Muscle layer of colon (tissue), 2 donors: ENCODE measurements at regions not wholly inside any gene's neighbourhood (a gene's known extent, or its start where the extent isn't known, plus 50 kb on each side); places are given as distances from the start of the nearest gene placed in this dataset.

Experiments
- H3K27ac ChIP-seq: one replicate; pipeline ENCODE4 v1.7.0; 2013; ENCODE audit warnings: low read depth, mild to moderate bottlenecking, low read length, moderate library complexity
- H3K27me3 ChIP-seq, 2 donors: one replicate each; pipeline ENCODE4 v1.7.0; 2013; ENCODE audit warnings: low read length in 2 of 2, mild to moderate bottlenecking in 2 of 2; ENCODE audit not compliant: insufficient read depth in 2 of 2, control insufficient read depth in 1 of 2
- H3K36me3 ChIP-seq: one replicate; pipeline ENCODE4 v1.7.0; 2013; ENCODE audit warnings: mild to moderate bottlenecking, low read length; ENCODE audit not compliant: insufficient read depth
- H3K4me1 ChIP-seq: one replicate; pipeline ENCODE4 v1.7.0; 2013; ENCODE audit warnings: mild to moderate bottlenecking, low read length; ENCODE audit not compliant: insufficient read depth
- H3K4me3 ChIP-seq, 2 donors: one replicate each; pipeline ENCODE4 v1.7.0; 2013; ENCODE audit warnings: low read length in 2 of 2, low read depth in 1 of 2, mild to moderate bottlenecking in 1 of 2, moderate library complexity in 1 of 2
- H3K9ac ChIP-seq: one replicate; pipeline ENCODE4 v1.7.0; 2013; ENCODE audit warnings: low read length
- H3K9me3 ChIP-seq: one replicate; pipeline ENCODE4 v1.7.0; 2013; ENCODE audit warnings: mild to moderate bottlenecking, low read length
- donor health status: abdominal sarcoma.
- donor health status: Adenocarcinoma of cecum.

DNA sequence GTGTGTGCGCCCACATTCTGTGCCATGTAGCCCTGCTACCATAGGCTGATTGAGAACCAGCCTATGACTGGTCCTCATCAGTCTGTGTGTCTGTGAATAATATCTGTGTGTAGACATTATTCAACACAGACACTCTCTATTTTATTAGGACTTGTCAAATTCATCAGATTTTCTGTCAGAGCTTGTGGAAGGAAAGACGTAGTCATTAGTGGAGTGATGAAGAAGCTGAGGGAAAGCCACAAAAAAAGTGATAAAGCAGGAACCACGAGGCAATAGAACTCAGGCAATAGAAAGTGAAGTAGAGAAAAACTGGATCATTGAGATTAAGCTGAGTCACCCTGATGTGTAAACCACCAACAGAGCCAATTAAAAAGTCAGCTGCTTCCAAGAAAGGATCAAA, 122.2 kb upstream of the MARCKS start:
- no peaks in the 10 kb centered on the region for H3K36me3 ChIP-seq
- no peak overlapping the region for H3K9ac ChIP-seq
- H3K4me3 ChIP-seq = no peak overlapping the region
- H3K4me1 ChIP-seq = peaks cover 8% of the 10 kb centered on the region
- no peak overlapping the region for H3K27ac ChIP-seq
- no peaks in the 10 kb centered on the region for H3K9me3 ChIP-seq
- H3K27me3 ChIP-seq = no peaks in the 10 kb centered on the region

DNA sequence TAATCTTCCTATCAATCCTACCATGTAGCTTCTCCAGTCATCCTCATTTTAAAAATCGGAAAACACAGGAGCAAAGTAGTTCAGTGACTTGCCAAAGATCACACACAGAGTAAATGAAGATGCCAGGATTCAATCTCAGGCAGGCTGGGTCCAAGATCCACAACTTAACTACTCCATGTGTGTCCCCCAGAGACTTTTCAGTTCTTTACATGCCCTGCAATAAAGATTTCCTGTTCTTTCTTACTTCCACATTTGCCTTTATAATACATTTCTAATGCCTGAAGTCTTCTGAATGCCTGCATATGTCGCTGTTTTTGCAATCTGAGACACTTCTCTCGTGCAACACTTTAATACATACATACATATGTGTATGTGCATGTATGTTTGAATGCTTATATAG, 121.7 kb upstream of the MARCKS start:
- H3K9me3 ChIP-seq = no peaks in the 10 kb centered on the region
- H3K27me3 ChIP-seq = no peaks in the 10 kb centered on the region
- H3K27ac ChIP-seq = no peak overlapping the region
- peaks cover 8% of the 10 kb centered on the region for H3K4me1 ChIP-seq
- no peaks in the 10 kb centered on the region for H3K36me3 ChIP-seq
- no peak overlapping the region for H3K4me3 ChIP-seq
- no peak overlapping the region for H3K9ac ChIP-seq

DNA sequence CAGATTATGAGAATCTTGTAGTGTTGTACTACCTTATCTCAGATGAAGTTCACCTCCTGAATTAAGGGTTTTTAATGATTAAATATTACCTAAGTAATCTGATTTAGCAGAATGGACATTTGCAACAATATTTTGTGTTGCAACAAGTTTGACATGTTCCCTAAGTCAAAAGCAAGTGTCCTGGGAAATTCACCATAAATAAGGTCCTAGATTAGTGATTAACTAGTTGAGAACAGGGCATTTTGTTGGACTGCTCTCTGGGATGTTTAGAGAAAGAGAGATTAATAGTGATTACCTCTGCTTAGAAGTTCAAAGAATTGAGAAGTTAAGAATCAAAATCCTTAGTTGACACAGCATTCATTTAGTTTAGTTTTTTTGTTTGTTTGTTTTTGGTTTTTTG, 120.2 kb upstream of the MARCKS start:
- Histone ChIP-seq H3K36me3 (no peaks in the 10 kb centered on the region), H3K4me3 (no peak overlapping the region), H3K27ac (no peak overlapping the region), H3K9me3 (no peaks in the 10 kb centered on the region), H3K4me1 (peaks cover 8% of the 10 kb centered on the region), H3K9ac (no peak overlapping the region), H3K27me3 (no peaks in the 10 kb centered on the region)

DNA sequence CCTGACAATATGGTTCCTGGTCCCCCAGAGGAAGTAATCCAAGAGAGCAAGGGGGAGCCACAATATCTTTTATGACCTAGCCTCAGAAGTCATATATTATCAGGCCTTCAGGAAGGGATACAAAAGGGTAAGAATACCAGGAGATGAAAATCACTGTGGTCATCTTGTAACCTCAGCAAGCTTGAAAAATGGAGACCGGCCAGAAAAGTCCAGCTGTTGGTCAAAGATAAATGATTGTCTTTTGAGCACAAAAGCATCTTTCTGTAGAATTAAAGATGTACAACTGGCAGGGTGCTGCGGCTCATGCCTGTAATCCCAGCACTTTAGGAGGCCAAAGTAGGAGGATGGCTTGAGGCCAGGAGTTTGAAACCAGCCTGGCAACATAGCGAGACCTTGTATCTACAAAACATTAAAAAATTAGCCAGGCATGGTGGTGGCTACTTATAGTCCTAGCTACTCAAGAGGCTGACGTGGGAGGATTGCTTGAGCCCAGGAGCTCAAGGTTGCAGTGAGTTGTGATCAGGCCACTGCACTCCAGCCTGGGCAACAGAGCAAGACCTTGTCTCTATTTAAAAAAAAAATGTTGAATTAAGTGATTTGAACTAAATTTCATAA, 118.0 kb upstream of the MARCKS start:
- Histone ChIP-seq H3K9me3 (no peaks in the 10 kb centered on the region), H3K27me3 (no peaks in the 10 kb centered on the region), H3K4me3 (no peak overlapping the region), H3K4me1 (no peaks in the 10 kb centered on the region), H3K9ac (no peak overlapping the region), H3K27ac (no peak overlapping the region), H3K36me3 (no peaks in the 10 kb centered on the region)

DNA sequence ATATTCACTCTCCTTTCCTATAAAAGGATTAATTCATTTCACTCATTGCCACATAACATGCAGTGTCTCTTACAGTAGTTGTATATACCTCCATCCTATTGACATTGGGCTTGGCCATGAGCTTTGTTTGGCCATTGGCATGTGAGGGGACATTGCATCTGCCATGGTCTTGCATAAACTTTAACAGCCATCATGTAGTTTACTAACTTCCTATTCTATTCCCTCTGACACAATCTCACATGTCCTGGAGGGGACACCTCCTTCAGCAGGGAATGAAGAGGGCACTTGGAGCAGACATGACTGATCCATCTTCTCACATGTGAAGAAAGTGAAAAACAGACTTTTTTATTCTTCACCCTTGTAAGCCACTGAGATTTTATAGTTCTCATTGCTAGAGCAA, 115.5 kb upstream of the MARCKS start:
- H3K36me3 ChIP-seq = no peaks in the 10 kb centered on the region
- no peak overlapping the region for H3K27ac ChIP-seq
- no peaks in the 10 kb centered on the region for H3K4me1 ChIP-seq
- no peaks in the 10 kb centered on the region for H3K9me3 ChIP-seq
- no peak overlapping the region for H3K9ac ChIP-seq
- no peak overlapping the region for H3K4me3 ChIP-seq
- H3K27me3 ChIP-seq = no peaks in the 10 kb centered on the region

DNA sequence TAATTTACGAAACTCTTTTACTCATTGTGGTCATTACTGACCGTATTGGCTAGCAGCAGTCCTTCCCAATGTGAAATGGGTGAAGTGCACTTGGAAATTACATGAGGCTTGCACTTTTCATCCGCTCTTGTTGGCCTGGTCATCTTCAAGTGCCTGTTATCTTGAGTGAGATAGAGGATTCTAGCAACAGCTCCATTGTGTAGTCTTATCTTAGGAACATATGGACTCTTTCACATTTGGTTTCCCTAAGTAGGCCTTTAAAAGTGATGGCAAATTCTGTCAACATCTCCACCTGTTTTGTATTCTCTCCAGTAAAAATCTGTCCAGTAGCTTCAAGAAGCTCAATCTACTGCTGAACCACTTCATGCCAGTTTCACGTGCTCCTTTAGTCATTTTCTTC, 114.8 kb upstream of the MARCKS start:
- H3K9ac ChIP-seq = no peak overlapping the region
- no peaks in the 10 kb centered on the region for H3K27me3 ChIP-seq

DNA sequence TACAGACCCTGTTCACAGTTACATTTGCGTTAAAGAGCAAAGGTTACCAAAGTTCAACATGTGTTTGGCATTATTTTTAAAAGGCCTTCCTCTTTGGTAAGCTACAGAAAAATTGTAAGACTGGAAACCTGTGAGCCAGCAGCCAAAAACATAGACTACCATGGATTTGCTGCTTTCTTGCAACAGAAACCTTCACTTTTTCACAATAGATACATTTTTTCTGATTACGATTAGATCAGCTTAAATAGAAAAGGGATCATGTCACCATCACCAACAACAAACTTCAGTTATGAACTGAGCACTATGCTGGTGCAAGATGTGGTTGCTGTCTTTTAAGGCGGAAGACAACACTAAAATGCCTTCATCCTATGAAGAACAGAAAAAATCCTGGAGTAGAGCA, 112.3 kb upstream of the MARCKS start:
- Histone ChIP-seq H3K27me3 (no peaks in the 10 kb centered on the region), H3K9me3 (no peaks in the 10 kb centered on the region), H3K9ac (no peak overlapping the region), H3K4me1 (no peaks in the 10 kb centered on the region), H3K27ac (no peak overlapping the region), H3K4me3 (no peak overlapping the region), H3K36me3 (no peaks in the 10 kb centered on the region)

More for the DNA sequence above, 114.8 kb upstream of the MARCKS start:
- Histone ChIP-seq H3K9me3 (no peaks in the 10 kb centered on the region), H3K4me1 (no peaks in the 10 kb centered on the region), H3K36me3 (no peaks in the 10 kb centered on the region), H3K4me3 (no peak overlapping the region), H3K27ac (no peak overlapping the region)

DNA sequence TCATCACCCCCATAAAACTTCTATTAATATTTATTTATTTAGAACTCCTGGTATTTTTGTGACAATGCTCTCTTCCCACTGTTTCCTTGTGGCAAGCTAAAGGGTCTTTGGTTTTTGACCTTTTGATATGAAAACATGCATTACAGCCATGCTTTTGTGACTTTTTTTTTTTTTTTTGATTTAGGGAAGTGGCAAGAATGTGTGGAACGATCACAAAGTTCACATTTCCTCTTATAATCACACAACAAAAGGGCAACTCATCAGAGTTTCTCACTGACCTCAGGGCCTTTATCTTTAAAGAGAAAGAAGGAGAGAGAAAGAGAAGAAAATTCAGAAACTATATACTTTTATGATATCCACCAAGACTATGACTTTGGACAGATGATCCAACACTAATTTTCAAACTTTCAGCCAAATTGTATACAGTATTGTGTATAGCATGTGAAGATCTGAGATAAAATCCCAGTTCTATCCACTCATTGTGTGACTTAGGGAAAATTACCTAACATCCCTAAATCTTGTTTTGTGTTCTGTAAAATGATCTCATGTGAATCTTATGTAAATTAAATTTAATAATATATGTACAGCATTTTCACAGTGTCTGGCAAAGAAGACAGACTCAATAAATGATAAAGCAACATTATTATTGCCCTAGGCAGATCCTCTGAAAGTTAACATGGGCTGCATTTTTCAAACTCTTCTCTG, 106.8 kb upstream of the MARCKS start:
- H3K4me1 ChIP-seq = no peaks in the 10 kb centered on the region
- no peaks in the 10 kb centered on the region for H3K27me3 ChIP-seq
- H3K9ac ChIP-seq = no peak overlapping the region
- H3K9me3 ChIP-seq = no peaks in the 10 kb centered on the region
- H3K27ac ChIP-seq = no peak overlapping the region
- no peak overlapping the region for H3K4me3 ChIP-seq
- no peaks in the 10 kb centered on the region for H3K36me3 ChIP-seq

DNA sequence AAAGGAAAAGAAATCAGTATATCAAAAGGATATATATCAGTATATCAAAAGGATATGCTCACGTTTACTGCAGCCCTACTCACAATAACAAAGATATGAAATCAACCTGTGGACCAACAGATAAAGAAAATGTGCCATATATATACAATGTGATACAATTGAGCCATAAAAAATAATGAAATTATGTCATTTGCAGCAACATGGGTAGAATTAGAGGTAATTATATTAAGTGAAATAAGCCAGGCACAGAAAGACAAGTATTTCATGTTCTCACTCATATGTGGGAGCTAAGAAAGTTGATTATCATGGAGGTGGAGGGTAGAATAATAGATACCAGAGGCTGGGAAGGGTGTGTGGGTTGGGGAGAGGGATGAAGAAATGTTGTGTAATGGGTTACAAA, 102.9 kb upstream of the MARCKS start:
- Histone ChIP-seq H3K27ac (no peak overlapping the region), H3K4me1 (no peaks in the 10 kb centered on the region), H3K36me3 (no peaks in the 10 kb centered on the region), H3K9ac (no peak overlapping the region), H3K4me3 (no peak overlapping the region), H3K9me3 (no peaks in the 10 kb centered on the region), H3K27me3 (no peaks in the 10 kb centered on the region)

DNA sequence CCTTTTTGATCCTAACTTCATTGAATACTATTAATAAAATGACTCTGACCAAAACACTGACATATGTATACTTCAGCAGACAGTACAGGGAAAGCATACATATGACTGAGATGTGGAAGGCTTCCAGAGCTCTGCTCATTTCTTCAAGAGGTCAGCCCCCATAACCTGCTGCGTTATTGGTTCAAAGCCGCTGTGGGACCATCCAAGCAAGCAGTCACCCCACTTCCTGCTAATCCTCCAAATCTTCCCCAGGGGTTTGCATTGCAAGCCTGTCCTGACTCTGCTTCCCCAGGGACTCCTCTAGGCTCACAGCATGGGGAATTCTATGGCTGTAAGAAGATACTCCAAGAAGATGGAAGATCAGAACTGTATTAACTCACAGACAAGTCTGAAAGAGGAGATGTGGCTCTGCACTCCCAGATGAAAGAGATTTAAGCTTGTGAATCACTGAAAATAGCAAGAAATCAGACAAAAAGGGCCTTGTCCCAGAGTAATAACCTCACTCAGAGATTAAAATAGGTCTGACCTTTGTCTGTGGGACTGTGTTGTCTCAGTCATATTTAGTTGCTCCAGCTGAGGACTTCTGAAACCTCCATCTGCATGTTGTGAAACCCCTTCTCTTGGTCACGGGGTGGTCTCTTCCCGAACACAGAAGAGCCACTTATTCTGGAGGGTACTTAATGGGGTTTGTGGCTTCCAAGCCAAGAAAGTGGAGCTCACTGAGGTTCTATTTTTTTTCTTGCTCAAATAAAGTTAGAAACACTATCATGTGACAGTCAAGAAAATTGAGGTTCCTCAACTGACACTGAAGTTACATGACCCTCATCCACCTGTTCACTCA, 101.5 kb upstream of the MARCKS start:
- Histone ChIP-seq H3K9ac (no peak overlapping the region), H3K4me1 (no peaks in the 10 kb centered on the region), H3K4me3 (no peak overlapping the region), H3K27me3 (no peaks in the 10 kb centered on the region), H3K9me3 (no peaks in the 10 kb centered on the region), H3K36me3 (no peaks in the 10 kb centered on the region), H3K27ac (no peak overlapping the region)

DNA sequence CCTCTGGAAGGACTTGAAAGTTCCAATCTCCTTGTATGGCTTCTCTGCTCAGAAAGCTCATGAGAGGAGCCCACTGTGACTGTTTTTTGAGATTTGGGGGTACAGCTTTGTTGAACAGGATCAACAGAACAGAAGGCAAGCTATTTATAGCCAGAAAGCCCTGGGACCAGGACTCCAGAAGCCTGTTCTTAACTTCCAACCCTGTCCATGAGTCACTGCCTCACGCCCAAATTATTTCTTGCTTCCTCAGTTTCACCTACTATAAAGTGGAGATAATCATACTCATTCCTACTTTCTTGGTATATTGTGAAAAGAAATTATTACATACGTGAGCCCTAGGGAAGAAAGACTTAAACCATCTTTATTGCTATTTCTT, 100.9 kb upstream of the MARCKS start:
- H3K4me1 ChIP-seq = no peaks in the 10 kb centered on the region
- no peak overlapping the region for H3K27ac ChIP-seq
- no peaks in the 10 kb centered on the region for H3K36me3 ChIP-seq
- H3K9ac ChIP-seq = no peak overlapping the region
- no peaks in the 10 kb centered on the region for H3K27me3 ChIP-seq
- H3K9me3 ChIP-seq = no peaks in the 10 kb centered on the region
- no peak overlapping the region for H3K4me3 ChIP-seq
